Liver (tissue), 3 donors: ENCODE measurements at regions not wholly inside any gene's neighbourhood (a gene's known extent, or its start where the extent isn't known, plus 50 kb on each side); places are given as distances from the start of the nearest gene placed in this dataset.

Source experiments
- JUND ChIP-seq, 2 donors: IDR thresholded peaks; 2 replicates each; pipeline ENCODE4 v1.6.1; 2016; ENCODE audit warnings: antibody characterized with exemption in 2 of 2
- SP1 ChIP-seq: IDR thresholded peaks from 2 replicates; pipeline ENCODE4 v1.6.1; 2018; ENCODE audit warnings: antibody characterized with exemption, mild to moderate bottlenecking
- YY1 ChIP-seq: IDR thresholded peaks from 2 replicates; pipeline ENCODE4 v1.6.1; 2016; ENCODE audit warnings: antibody characterized with exemption, mild to moderate bottlenecking
- TF ChIP-seq, protein P1 (sequence below): fragments of 150-350 bp; IDR thresholded peaks from 2 replicates; pipeline ENCODE4 v1.5.1; 2017; ENCODE audit warnings: improper control_type of control experiment, low read depth, low read length; ENCODE audit not compliant: missing input control
- donor health status: healthy.
- donor health status: healthy.

DNA sequence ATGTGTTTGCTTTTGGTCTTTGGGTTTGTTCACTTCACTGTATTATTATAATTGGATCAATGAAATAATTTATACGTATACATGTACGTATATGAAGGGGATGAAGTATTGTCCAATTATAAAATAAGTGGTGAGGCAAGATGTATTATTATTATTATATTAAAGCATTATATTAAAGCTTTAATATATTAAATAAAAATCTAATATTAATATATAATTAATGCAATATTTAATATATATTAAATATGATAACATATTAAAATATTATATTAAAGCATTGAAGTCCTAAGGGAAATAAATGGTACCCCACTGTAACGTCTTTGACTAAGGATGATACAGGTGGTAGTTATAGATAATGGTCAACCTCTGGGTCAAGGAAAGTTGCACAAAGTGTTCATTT, 63.7 kb upstream of the RTL1 start:
- TF ChIP-seq, protein P1, sequence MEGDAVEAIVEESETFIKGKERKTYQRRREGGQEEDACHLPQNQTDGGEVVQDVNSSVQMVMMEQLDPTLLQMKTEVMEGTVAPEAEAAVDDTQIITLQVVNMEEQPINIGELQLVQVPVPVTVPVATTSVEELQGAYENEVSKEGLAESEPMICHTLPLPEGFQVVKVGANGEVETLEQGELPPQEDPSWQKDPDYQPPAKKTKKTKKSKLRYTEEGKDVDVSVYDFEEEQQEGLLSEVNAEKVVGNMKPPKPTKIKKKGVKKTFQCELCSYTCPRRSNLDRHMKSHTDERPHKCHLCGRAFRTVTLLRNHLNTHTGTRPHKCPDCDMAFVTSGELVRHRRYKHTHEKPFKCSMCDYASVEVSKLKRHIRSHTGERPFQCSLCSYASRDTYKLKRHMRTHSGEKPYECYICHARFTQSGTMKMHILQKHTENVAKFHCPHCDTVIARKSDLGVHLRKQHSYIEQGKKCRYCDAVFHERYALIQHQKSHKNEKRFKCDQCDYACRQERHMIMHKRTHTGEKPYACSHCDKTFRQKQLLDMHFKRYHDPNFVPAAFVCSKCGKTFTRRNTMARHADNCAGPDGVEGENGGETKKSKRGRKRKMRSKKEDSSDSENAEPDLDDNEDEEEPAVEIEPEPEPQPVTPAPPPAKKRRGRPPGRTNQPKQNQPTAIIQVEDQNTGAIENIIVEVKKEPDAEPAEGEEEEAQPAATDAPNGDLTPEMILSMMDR = no peak
- TF ChIP-seq SP1 (no peak), YY1 (no peak), JUND (IDR thresholded peaks at IDR 0.05) (no peak)
